VCaP (cell line): ENCODE measurements at regions not wholly inside any gene's neighbourhood (a gene's known extent, or its start where the extent isn't known, plus 50 kb on each side); places are given as distances from the start of the nearest gene placed in this dataset.

ENCODE experiments used
- H3K27ac ChIP-seq: fragments of 450-650 bp; 2 replicates; pipeline ENCODE4 v1.5.1; 2017
- TF ChIP-seq, protein P1 (sequence below): fragments of 450-650 bp; conservative IDR thresholded peaks from 2 replicates; pipeline ENCODE4 v1.5.1; 2017; ENCODE audit warnings: mild to moderate bottlenecking, moderate library complexity

DNA sequence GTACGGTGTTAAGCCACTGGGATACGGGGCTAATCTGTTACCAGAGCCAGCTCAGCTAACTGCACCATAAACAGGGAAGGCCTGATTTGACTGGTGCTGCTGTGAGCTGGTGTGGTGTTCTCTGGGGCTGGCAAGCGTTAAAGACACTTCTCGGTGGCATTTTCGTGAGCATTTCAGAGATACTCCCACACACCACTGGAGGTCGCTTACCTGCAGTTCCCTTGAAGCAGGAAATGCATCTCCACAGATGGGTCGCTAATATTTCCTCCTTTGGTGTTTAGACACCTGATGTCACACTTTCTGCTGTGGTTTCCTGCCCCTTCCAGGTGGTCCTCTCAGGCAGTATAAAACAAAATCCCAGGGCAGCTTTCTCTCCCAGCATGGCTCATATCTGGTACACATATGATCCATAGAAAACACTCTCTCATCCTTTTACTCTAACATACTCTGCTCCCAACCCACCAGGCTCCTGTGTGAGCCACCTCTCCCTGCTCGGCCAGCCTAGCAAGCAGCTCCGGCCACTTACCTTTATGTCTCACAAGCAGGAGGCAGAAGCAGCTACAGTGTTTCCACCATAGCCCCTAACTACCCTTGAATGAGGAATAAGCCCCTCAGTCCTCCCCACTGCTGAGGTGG lies 129.9 kb upstream of the GRIN2B start:
- H3K27ac ChIP-seq = no peak overlapping the region
- TF ChIP-seq, protein P1, sequence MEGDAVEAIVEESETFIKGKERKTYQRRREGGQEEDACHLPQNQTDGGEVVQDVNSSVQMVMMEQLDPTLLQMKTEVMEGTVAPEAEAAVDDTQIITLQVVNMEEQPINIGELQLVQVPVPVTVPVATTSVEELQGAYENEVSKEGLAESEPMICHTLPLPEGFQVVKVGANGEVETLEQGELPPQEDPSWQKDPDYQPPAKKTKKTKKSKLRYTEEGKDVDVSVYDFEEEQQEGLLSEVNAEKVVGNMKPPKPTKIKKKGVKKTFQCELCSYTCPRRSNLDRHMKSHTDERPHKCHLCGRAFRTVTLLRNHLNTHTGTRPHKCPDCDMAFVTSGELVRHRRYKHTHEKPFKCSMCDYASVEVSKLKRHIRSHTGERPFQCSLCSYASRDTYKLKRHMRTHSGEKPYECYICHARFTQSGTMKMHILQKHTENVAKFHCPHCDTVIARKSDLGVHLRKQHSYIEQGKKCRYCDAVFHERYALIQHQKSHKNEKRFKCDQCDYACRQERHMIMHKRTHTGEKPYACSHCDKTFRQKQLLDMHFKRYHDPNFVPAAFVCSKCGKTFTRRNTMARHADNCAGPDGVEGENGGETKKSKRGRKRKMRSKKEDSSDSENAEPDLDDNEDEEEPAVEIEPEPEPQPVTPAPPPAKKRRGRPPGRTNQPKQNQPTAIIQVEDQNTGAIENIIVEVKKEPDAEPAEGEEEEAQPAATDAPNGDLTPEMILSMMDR = peak; percentile 65

DNA sequence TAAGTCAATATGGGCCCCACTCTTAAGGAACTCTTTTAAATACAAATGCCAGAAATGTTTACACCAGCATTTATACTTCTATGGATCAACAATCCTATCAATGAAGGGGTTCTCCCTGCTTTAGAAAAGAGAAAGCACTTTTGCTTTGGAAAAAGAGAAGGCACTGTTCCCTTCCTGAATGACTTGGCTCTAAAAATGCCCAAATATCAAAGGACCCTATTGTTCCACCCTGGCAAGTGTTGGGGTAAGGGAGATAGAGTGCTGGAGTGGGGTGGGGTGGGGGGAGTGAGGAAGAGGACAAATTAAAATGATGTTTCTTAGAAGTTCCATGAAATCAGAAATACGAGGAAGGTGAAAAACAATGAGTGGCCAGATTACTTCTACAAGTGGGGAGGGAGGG lies 131.6 kb upstream of the GRIN2B start:
- no peak overlapping the region for H3K27ac ChIP-seq
- TF ChIP-seq, protein P1 = no peak

DNA sequence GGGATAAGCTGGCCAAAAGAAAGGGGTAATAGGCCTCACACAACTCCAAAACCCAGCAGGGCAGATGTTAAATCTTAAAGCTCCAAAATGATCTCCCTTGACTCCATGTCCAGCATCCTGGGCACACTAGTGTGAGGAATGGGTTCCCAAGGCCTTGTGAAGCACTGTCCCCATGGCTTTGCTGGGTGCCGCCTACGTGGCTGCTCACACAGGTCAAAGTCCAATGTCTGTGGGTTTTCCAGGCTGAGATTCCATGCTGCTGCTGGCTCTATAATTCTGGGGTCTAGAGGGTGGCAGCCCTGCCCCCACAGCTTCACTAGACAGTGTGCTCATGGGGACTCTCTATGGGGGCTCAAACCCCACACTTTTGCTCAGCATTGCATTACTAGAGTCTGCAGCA lies 145.3 kb upstream of the GRIN2B start:
- TF ChIP-seq, protein P1 = no peak
- no peak overlapping the region for H3K27ac ChIP-seq

DNA sequence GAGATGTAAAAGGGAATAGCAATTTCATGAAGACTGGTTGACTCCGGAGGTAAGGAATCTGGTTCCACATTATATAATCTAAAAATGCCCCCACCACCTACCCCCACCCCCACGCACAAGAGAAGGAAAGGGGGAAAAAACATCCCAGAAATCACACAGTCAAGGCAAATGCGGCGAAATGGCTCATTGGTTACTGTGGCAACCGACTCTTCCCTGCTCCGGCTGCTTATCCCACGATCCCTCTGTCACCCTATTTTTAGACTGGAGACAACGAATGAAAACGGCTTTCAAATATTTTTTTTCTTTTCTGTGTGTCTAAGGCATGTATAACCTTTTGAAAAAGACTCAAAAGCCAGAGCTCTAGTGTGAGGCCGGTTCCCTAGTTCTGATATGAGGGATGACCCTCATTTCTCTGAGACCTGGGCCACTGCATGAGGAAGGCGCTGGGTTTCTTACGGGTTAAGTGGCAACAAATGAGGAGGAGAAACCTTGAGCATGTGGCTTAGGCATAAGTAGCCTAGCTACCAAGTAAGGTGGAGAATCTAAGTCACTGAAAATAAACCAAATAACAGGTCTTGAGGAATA lies 148.3 kb upstream of the GRIN2B start:
- H3K27ac ChIP-seq = no peak overlapping the region
- TF ChIP-seq, protein P1 = no peak

DNA sequence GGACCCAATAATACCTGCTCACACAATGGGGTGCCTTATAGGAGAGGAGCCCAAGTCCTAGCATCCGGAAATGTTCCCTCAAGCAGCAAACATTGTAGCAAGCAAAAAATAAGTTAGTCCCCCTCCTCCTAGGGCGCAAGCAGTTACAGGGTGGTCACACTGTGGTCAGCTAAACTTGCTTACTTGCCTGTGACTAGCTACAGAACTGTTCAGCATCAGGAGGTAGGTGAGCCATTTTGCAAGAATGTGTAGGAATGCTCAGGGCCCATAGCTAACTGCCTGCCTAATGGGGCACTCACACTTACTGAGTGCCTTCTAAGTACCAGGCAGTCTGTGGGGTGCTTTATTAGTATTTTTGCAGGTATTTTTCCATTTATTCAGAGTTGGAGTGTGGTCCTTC lies 154.6 kb upstream of the GRIN2B start:
- H3K27ac ChIP-seq = no peak overlapping the region
- TF ChIP-seq, protein P1 = no peak

DNA sequence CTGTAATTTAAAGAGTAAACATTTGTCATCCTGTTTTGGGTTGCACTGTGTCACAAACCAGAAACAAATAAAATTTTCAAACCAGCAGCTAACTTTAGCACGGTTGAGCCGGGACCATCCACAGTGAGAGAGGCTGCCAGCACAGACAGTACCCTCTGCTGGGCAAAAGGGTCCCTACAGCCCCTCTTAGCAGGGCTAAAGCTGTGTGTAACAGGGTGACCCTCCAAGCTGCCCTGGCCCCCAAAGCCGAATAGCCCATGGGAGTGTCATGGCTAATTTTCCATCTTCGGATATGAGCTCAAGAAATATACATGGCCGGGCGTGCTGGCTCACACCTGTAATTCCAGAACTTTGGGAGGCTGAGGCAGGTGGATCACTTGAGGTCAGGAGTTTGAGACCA lies 157.1 kb upstream of the GRIN2B start:
- TF ChIP-seq, protein P1 = peak; percentile 34; the same call in 1 of the 2 replicates
- no peak overlapping the region for H3K27ac ChIP-seq

DNA sequence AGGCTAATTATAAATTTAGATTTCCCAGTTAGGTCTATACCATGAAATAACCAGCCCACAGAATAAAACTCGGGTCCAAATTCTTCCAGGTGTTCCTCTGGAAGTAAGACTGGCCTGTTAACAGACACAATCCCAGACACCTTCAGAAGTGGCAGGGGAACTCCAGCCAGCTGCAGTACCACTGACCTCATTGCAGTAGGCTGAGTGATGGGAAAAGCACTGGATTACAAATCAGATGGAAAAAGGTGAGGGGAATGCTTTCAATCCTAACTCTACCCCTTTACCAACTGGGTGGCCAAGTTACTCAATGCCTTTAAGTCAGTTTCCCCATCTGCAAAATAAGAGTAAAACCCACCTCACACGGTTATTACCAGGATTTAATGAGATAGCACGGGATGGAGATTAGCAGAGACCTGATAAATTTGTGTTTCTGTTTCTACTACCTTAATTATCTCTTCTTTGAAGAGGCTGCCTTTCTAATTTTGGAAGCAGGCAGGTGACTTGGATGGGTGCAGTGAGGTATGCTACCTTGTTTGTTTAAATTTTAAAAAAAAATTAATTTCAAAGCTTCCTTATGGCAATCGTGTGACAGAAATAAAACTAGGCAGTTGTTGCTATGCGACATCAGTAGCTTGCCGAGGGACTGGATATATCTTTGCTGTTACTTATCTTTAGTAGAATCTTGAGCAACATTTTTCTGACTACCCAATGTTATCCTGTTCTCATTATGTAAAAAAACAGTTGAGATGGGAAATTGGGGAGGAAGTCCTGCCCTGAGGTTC lies 167.3 kb upstream of the GRIN2B start:
- TF ChIP-seq, protein P1 = no peak
- no peak overlapping the region for H3K27ac ChIP-seq
